HepG2 (cell line): ENCODE measurements at regions not wholly inside any gene's neighbourhood (a gene's known extent, or its start where the extent isn't known, plus 50 kb on each side); places are given as distances from the start of the nearest gene placed in this dataset.

Source experiments
- ATAC-seq: fragments of 200-7000 bp; cut with Tn5 transposase; 3 replicates; pipeline ENCODE4 v1.9.1; 2020; ENCODE audit warnings: mild to moderate bottlenecking, moderate library complexity
- BruUV-seq: library from RNA; stranded (reverse); fragments of 400-500 nt; replicated peaks from 2 replicates; lab custom pipeline; 2021; lab: Mats Ljungman, UMichigan
- CTCF ChIA-PET: fragments of 300-600 bp; formaldehyde crosslinking; extraction: SDS; loops from one replicate; lab custom pipeline; 2021; ENCODE audit warnings: low total read pairs, inconsistent platforms, low intra/inter-chr PET ratio; lab: Yijun Ruan, JAX
- POLR2A ChIA-PET: fragments of 350-600 bp; sonication (Branson Sonifier 250); formaldehyde crosslinking; loops from one replicate; lab custom pipeline; 2020; ENCODE audit warnings: antibody characterized with exemption, inconsistent platforms; lab: Yijun Ruan, JAX
- DNase-seq: peaks from one replicate; pipeline ENCODE4 v3.0.0-alpha.2; 2015; ENCODE audit warnings: low spot score
- FAIRE-seq: peaks from 3 replicates; lab custom pipeline; 2011; peaks lifted over from hg19 to GRCh38; lab: Jason Lieb, UNC
- H2AFZ ChIP-seq: one replicate; pipeline ENCODE4 v1.6.1; 2011; ENCODE audit warnings: low read length, inconsistent platforms
- H3K27ac ChIP-seq: fragments of 300-600 bp; 3 replicates; pipeline ENCODE4 v1.8.0; 2011; ENCODE audit warnings: mixed run types, mild to moderate bottlenecking, mixed read lengths, low read length, inconsistent platforms; ENCODE audit not compliant: insufficient read depth; ENCODE audit errors: extremely low read length
- H3K27me3 ChIP-seq, 2 experiments: fragments of 200-600 bp in 1 of 2; 2 replicates in 1 of 2; 3 replicates in 1 of 2; pipeline versions ENCODE4 v1.6.0 to v1.8.0; 2011; ENCODE audit warnings: low read length in 2 of 2, mild to moderate bottlenecking in 2 of 2, moderate library complexity in 2 of 2, inconsistent platforms in 1 of 2; ENCODE audit not compliant: insufficient read depth in 2 of 2, control insufficient read depth in 1 of 2
- H3K36me3 ChIP-seq, 2 experiments: fragments of 200-600 bp in 1 of 2; replicated peaks in 1 of 2; 2 replicates in 1 of 2; 3 replicates in 1 of 2; pipeline versions ENCODE4 v1.5.1 to v1.8.0; 2011; ENCODE audit warnings: low read length in 2 of 2, inconsistent platforms in 1 of 2; ENCODE audit not compliant: insufficient read depth in 2 of 2, control insufficient read depth in 1 of 2
- H3K4me1 ChIP-seq: 2 replicates; pipeline ENCODE4 v1.5.1; 2012; ENCODE audit warnings: low read length, inconsistent platforms; ENCODE audit not compliant: insufficient read depth
- H3K4me2 ChIP-seq: 2 replicates; pipeline ENCODE4 v1.6.0; 2011; ENCODE audit warnings: low read depth, low read length, inconsistent platforms
- H3K4me3 ChIP-seq, 3 experiments: fragments of 200-600 bp in 1 of 3; sonication (generic), shearing (Covaris generic) in 1 of 3; replicated peaks in 1 of 3; 2 replicates each; pipeline ENCODE4 v1.5.1; 2011 to 2016; ENCODE audit warnings: low read length in 3 of 3, inconsistent platforms in 2 of 3, low read depth in 2 of 3, mild to moderate bottlenecking in 2 of 3, control low read depth in 1 of 3, mixed read lengths in 1 of 3; ENCODE audit not compliant: insufficient read depth in 1 of 3
- H3K79me2 ChIP-seq: one replicate; pipeline ENCODE4 v1.6.1; 2011; ENCODE audit warnings: low read length, inconsistent platforms; ENCODE audit not compliant: insufficient read depth
- H3K9ac ChIP-seq: 2 replicates; pipeline ENCODE4 v1.6.0; 2011; ENCODE audit warnings: mild to moderate bottlenecking, low read depth, low read length, inconsistent platforms; ENCODE audit not compliant: insufficient read depth
- H3K9me3 ChIP-seq: 2 replicates; pipeline ENCODE4 v1.5.1; 2012; ENCODE audit warnings: mild to moderate bottlenecking, low read length
- H4K20me1 ChIP-seq: 2 replicates; pipeline ENCODE4 v1.6.0; 2011; ENCODE audit warnings: inconsistent platforms, mild to moderate bottlenecking, low read length, moderate library complexity; ENCODE audit not compliant: insufficient read depth
- FOXM1 ChIP-seq: sonication (generic); formaldehyde crosslinking; IDR thresholded peaks from 2 replicates; pipeline ENCODE4 v1.5.0; 2020; ENCODE audit warnings: missing genetic modification reagents
- HDAC1 ChIP-seq: sonication (generic); formaldehyde crosslinking; IDR thresholded peaks from 2 replicates; pipeline ENCODE4 v1.5.1; 2020; ENCODE audit warnings: mild to moderate bottlenecking, missing genetic modification reagents
- HNF1A ChIP-seq, 2 experiments: sonication (generic) in 1 of 2; formaldehyde crosslinking in 1 of 2; IDR thresholded peaks; 2 replicates each; pipeline versions ENCODE4 v1.4.0 to v1.6.1; 2016 to 2020; ENCODE audit warnings: borderline replicate concordance in 1 of 2, low read depth in 1 of 2, mild to moderate bottlenecking in 1 of 2, missing genetic modification reagents in 1 of 2
- MTERF4 ChIP-seq: sonication (generic); formaldehyde crosslinking; IDR thresholded peaks from 2 replicates; pipeline ENCODE4 v1.8.0; 2023; ENCODE audit warnings: mild to moderate bottlenecking, missing genetic modification reagents
- PBX2 ChIP-seq: IDR thresholded peaks from 2 replicates; pipeline ENCODE4 v1.6.1; 2016; ENCODE audit warnings: control low read depth
- PRDM4 ChIP-seq: sonication (generic); formaldehyde crosslinking; IDR thresholded peaks from 2 replicates; pipeline ENCODE4 v1.9.0; 2021; ENCODE audit warnings: missing genetic modification reagents, borderline replicate concordance
- TARDBP ChIP-seq: sonication (generic); formaldehyde crosslinking; IDR thresholded peaks from 2 replicates; pipeline ENCODE4 v1.8.0; 2022; ENCODE audit warnings: mild to moderate bottlenecking, missing genetic modification reagents
- ZNF30 ChIP-seq: sonication (generic); formaldehyde crosslinking; IDR thresholded peaks from 2 replicates; pipeline ENCODE4 v1.5.0; 2020; ENCODE audit warnings: mild to moderate bottlenecking, missing genetic modification reagents
- ZNF597 ChIP-seq: sonication (generic); formaldehyde crosslinking; IDR thresholded peaks from 2 replicates; pipeline ENCODE4 v1.5.0; 2020; ENCODE audit warnings: missing genetic modification reagents
- ZNF747 ChIP-seq: sonication (generic); formaldehyde crosslinking; IDR thresholded peaks from 2 replicates; pipeline ENCODE4 v1.8.1; 2023; ENCODE audit warnings: missing genetic modification reagents, mild to moderate bottlenecking, borderline replicate concordance
- ZNF792 ChIP-seq: IDR thresholded peaks from 2 replicates; pipeline ENCODE4 v1.6.1; 2016
- WGBS: methylation state at CpG from one replicate; pipeline ENCODE4 v1.1.6; 2017; ENCODE audit warnings: low lambda C conversion rate; 5-methylcytosine and 5-hydroxymethylcytosine counted together
- in situ Hi-C: cut with HindIII; loops from 2 replicates; pipeline ENCODE4 v1.10.0; 2017; ENCODE audit warnings: low pct_unique_long_range_greater_than_20kb; ENCODE audit not compliant: extremely low pct_ligation_motif_present
- intact Hi-C: fragments of 100-400 bp; cut with micrococcal nuclease; formaldehyde crosslinking; loops from one replicate; pipeline ENCODE4 v1.10.0; 2022; ENCODE audit not compliant: unreplicated experiment

GRCh38 chr7:16338065-16338464 lies 83.3 kb downstream of the CRPPA start:
- DNase-seq: no peak
- Histone ChIP-seq H3K27ac (no peak overlapping the region), H3K4me1 (no peaks in the 10 kb centered on the region), H3K9ac (no peak overlapping the region), H3K36me3 (no peaks in the 10 kb centered on the region), H3K4me2 (no peak overlapping the region), H4K20me1 (no peaks in the 10 kb centered on the region), H3K79me2 (no peaks in the 10 kb centered on the region), H3K4me3 (no peak overlapping the region), H3K9me3 (0 out of 2 replicates have a peak, but pooled peaks cover 6% of the 10 kb centered on the region), H2AFZ (no peak overlapping the region), H3K27me3 (no peaks in the 10 kb centered on the region)
- no peak for ATAC-seq
- POLR2A ChIA-PET: no interaction called here
- in situ Hi-C loops: no loop called here
- TF ChIP-seq FOXM1 (CRISPR knock-in tag): no peak
- TF ChIP-seq ZNF792 (CRISPR knock-in tag): no peak
- TF ChIP-seq PBX2 (CRISPR knock-in tag): no peak
- TF ChIP-seq HNF1A (IDR thresholded peaks at IDR 0.05; ENCODE audit: low read depth): no peak
- no peak for TF ChIP-seq HNF1A (CRISPR knock-in tag; IDR thresholded peaks at IDR 0.05; ENCODE audit: borderline replicate concordance)
- TF ChIP-seq PRDM4 (CRISPR knock-in tag): no peak
- TF ChIP-seq ZNF30 (CRISPR knock-in tag): no peak
- TF ChIP-seq HDAC1 (CRISPR knock-in tag): no peak
- no peak for TF ChIP-seq TARDBP (CRISPR knock-in tag)
- TF ChIP-seq ZNF747: no peak
- no peak for TF ChIP-seq ZNF597 (CRISPR knock-in tag)
- no peak for TF ChIP-seq MTERF4
- WGBS: 32% methylated on average over 1 of the region's 1 CpG
- CTCF ChIA-PET: no interaction called here
- no peak for FAIRE-seq
- BruUV-seq: no TSS peak
- intact Hi-C loops: no loop called here
